ENCODE measurements at regions not wholly inside any gene's neighbourhood (a gene's known extent, or its start where the extent isn't known, plus 50 kb on each side); places are given as distances from the start of the nearest gene placed in this dataset.

GRCh38 chr5:130731839-130732238 lies 433.2 kb downstream of the HINT1 start:
- no peak for DNase-seq (ENCODE audit: low read depth in 2 of 3, low spot score in 1 of 3)

- DNase-seq (ENCODE audit: low read depth in 2 of 3, low spot score in 1 of 3) = no peak
Observed at GRCh38 chr5:130729541-130729940, 435.5 kb downstream of the HINT1 start.

GRCh38 chr5:130727830-130728229 lies 437.2 kb downstream of the HINT1 start:
- no peak for DNase-seq (ENCODE audit: low read depth in 2 of 3, low spot score in 1 of 3)

GRCh38 chr5:130724658-130725057 lies 440.4 kb downstream of the HINT1 start:
- DNase-seq (ENCODE audit: low read depth in 2 of 3, low spot score in 1 of 3) = no peak

- no peak for DNase-seq (ENCODE audit: low read depth in 2 of 3, low spot score in 1 of 3)
Observed at GRCh38 chr5:130720355-130720754, 444.7 kb downstream of the HINT1 start.

- no peak for DNase-seq (ENCODE audit: low read depth in 2 of 3, low spot score in 1 of 3)
Observed at GRCh38 chr5:130715541-130715940, 449.5 kb downstream of the HINT1 start.

GRCh38 chr5:130714200-130714599 lies 450.9 kb downstream of the HINT1 start:
- no peak for DNase-seq (ENCODE audit: low read depth in 2 of 3, low spot score in 1 of 3)

- DNase-seq (ENCODE audit: low read depth in 2 of 3, low spot score in 1 of 3) = no peak
Observed at GRCh38 chr5:130712324-130712723, 452.7 kb downstream of the HINT1 start.

- no peak for DNase-seq (ENCODE audit: low read depth in 2 of 3, low spot score in 1 of 3)
Observed at GRCh38 chr5:130710596-130710995, 454.5 kb downstream of the HINT1 start.

- no peak for DNase-seq (ENCODE audit: low read depth in 2 of 3, low spot score in 1 of 3)
Observed at GRCh38 chr5:130708754-130709153, 456.3 kb downstream of the HINT1 start.

GRCh38 chr5:130706696-130707095 lies 458.4 kb downstream of the HINT1 start:
- no peak for DNase-seq (ENCODE audit: low read depth in 2 of 3, low spot score in 1 of 3)

GRCh38 chr5:130705368-130705767 lies 459.7 kb downstream of the HINT1 start:
- DNase-seq (ENCODE audit: low read depth in 2 of 3, low spot score in 1 of 3) = no peak

GRCh38 chr5:130693509-130693908 lies 471.5 kb downstream of the HINT1 start:
- DNase-seq (ENCODE audit: low read depth in 2 of 3, low spot score in 1 of 3) = no peak

- no peak for DNase-seq (ENCODE audit: low read depth in 2 of 3, low spot score in 1 of 3)
Observed at GRCh38 chr5:130692770-130693169, 472.3 kb downstream of the HINT1 start.

GRCh38 chr5:130689831-130690230 lies 475.2 kb downstream of the HINT1 start:
- no peak for DNase-seq (ENCODE audit: low read depth in 2 of 3, low spot score in 1 of 3)

GRCh38 chr5:130687085-130687733 lies 477.8 kb downstream of the HINT1 start:
- no peak for DNase-seq (ENCODE audit: low read depth in 2 of 3, low spot score in 1 of 3)

- no peak for DNase-seq (ENCODE audit: low read depth in 2 of 3, low spot score in 1 of 3)
Observed at GRCh38 chr5:130678637-130679036, 486.4 kb downstream of the HINT1 start.

GRCh38 chr5:130666462-130666861 lies 498.6 kb downstream of the HINT1 start:
- DNase-seq (ENCODE audit: low read depth in 2 of 3, low spot score in 1 of 3) = no peak

- no peak for DNase-seq (ENCODE audit: low read depth in 2 of 3, low spot score in 1 of 3)
Observed at GRCh38 chr5:130652176-130652575, 512.9 kb downstream of the HINT1 start.

GRCh38 chr5:130651440-130651839 lies 513.6 kb downstream of the HINT1 start:
- no peak for DNase-seq (ENCODE audit: low read depth in 2 of 3, low spot score in 1 of 3)

- no peak for DNase-seq (ENCODE audit: low read depth in 2 of 3, low spot score in 1 of 3)
Observed at GRCh38 chr5:130643321-130643720, 521.7 kb downstream of the HINT1 start.

- no peak for DNase-seq (ENCODE audit: low read depth in 2 of 3, low spot score in 1 of 3)
Observed at GRCh38 chr5:130642461-130642860, 522.6 kb downstream of the HINT1 start.

- DNase-seq (ENCODE audit: low read depth in 2 of 3, low spot score in 1 of 3) = no peak
Observed at GRCh38 chr5:130627145-130627544, 537.9 kb downstream of the HINT1 start.

- no peak for DNase-seq (ENCODE audit: low read depth in 2 of 3, low spot score in 1 of 3)
Observed at GRCh38 chr5:130624805-130625204, 540.3 kb downstream of the HINT1 start.

All from stimulated activated CD4-positive, alpha-beta T cell treated with anti-CD3 and anti-CD28 coated beads, Interleukin-12 subunit alpha, Interleukin-12 subunit beta, amount 100 ng/mL, for 48 hours (primary cell).